ENCODE measurements at regions not wholly inside any gene's neighbourhood (a gene's known extent, or its start where the extent isn't known, plus 50 kb on each side); places are given as distances from the start of the nearest gene placed in this dataset.

DNA sequence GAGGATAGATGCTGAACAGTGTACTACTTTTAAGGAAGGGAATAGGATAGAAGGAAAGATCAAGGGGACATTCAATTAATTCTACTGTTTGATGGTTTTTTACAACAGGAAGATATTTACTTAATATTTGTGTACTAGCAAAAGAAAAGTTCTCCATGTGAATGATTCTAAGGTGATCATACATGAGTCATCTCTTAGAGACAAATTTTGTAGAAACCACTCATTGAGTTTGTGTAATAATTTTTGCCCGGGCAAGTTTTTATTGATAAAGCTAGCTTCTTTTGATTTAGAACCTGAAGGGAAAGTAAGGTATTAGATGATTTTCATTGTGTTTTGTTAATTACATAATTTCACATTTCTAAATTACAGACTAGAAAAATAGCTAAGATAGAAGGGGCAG, 172.8 kb upstream of the PSMD7 start:
- no peak for DNase-seq
- ChIA-PET CTCF (no interaction called here), POLR2A (ENCODE audit: unreplicated experiment) (no interaction called here)
- Histone ChIP-seq H3K4me1 (ENCODE audit: insufficient read depth, low read length) (no peaks in the 10 kb centered on the region), H4K20me1 (ENCODE audit: low read length) (no peaks in the 10 kb centered on the region), H3K79me2 (ENCODE audit: low read length) (no peaks in the 10 kb centered on the region), H3K9me2 (replicated peaks; ENCODE audit: low read length) (no peaks in the 10 kb centered on the region), H2AFZ (ENCODE audit: low read length) (no peak overlapping the region), H3K9me3 (ENCODE audit: low read length) (no peaks in the 10 kb centered on the region), H3K4me3 (ENCODE audit: low read length) (no peak overlapping the region), H3K4me2 (ENCODE audit: low read length) (no peak overlapping the region), H3K27me3 (ENCODE audit: low read length) (no peaks in the 10 kb centered on the region), H3F3A (ENCODE audit: low read length, unreplicated experiment) (no peaks in the 10 kb centered on the region), H3K36me3 (ENCODE audit: low read depth, low read length) (no peaks in the 10 kb centered on the region), H3K27ac (ENCODE audit: low read length) (no peak overlapping the region), H3K9ac (ENCODE audit: low read length) (no peak overlapping the region)
- no TSS peak for BruUV-seq (replicated peaks)
- intact Hi-C loops (cut with micrococcal nuclease), result no loop called here
- ATAC-seq, result no peak
- TF ChIP-seq, protein P1, sequence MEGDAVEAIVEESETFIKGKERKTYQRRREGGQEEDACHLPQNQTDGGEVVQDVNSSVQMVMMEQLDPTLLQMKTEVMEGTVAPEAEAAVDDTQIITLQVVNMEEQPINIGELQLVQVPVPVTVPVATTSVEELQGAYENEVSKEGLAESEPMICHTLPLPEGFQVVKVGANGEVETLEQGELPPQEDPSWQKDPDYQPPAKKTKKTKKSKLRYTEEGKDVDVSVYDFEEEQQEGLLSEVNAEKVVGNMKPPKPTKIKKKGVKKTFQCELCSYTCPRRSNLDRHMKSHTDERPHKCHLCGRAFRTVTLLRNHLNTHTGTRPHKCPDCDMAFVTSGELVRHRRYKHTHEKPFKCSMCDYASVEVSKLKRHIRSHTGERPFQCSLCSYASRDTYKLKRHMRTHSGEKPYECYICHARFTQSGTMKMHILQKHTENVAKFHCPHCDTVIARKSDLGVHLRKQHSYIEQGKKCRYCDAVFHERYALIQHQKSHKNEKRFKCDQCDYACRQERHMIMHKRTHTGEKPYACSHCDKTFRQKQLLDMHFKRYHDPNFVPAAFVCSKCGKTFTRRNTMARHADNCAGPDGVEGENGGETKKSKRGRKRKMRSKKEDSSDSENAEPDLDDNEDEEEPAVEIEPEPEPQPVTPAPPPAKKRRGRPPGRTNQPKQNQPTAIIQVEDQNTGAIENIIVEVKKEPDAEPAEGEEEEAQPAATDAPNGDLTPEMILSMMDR (conservative IDR thresholded peaks at IDR 0.05; ENCODE audit: low read depth, low read length), result no peak
- TF ChIP-seq EZH2 (IDR thresholded peaks at IDR 0.05; ENCODE audit: low read length, unreplicated experiment) (no peak), EZH2phosphoT487 (IDR thresholded peaks at IDR 0.05; ENCODE audit: borderline replicate concordance, low read length) (no peak)

DNA sequence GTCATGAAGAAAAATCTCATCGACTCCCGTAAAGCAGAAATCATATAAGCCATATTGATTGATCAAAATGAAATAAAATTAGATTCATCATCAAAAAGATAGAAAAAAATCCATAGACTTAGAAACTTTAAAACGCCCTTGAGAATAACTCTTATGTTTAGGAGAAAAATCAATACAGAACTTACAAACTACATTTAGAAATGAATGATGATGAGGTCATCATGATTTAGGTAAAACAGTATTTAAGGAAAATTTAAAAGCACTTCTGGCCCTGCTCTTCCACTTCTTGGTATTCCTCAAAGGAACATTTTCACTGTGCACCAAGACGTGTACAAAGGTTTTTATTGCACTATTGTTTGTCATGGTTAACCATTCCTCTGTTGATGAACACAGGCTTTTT, 173.4 kb upstream of the PSMD7 start:
- no peaks in the 10 kb centered on the region for H3K4me1 ChIP-seq (ENCODE audit: insufficient read depth, low read length)
- H3K4me3 ChIP-seq (ENCODE audit: low read length), result no peak overlapping the region
- CTCF ChIA-PET, result no interaction called here
- BruUV-seq (replicated peaks), result no TSS peak
- no peaks in the 10 kb centered on the region for H3F3A ChIP-seq (ENCODE audit: low read length, unreplicated experiment)
- no peaks in the 10 kb centered on the region for H3K9me3 ChIP-seq (ENCODE audit: low read length)
- POLR2A ChIA-PET (ENCODE audit: unreplicated experiment), result no interaction called here
- H3K79me2 ChIP-seq (ENCODE audit: low read length), result no peaks in the 10 kb centered on the region
- TF ChIP-seq EZH2 (IDR thresholded peaks at IDR 0.05; ENCODE audit: low read length, unreplicated experiment) (no peak), EZH2phosphoT487 (IDR thresholded peaks at IDR 0.05; ENCODE audit: borderline replicate concordance, low read length) (no peak)
- TF ChIP-seq, protein P1 (conservative IDR thresholded peaks at IDR 0.05; ENCODE audit: low read depth, low read length), result no peak
- H3K27me3 ChIP-seq (ENCODE audit: low read length), result no peaks in the 10 kb centered on the region
- no peak overlapping the region for H3K27ac ChIP-seq (ENCODE audit: low read length)
- intact Hi-C loops (cut with micrococcal nuclease), result no loop called here
- DNase-seq, result no peak
- H3K9ac ChIP-seq (ENCODE audit: low read length), result no peak overlapping the region
- H3K4me2 ChIP-seq (ENCODE audit: low read length), result no peak overlapping the region
- H2AFZ ChIP-seq (ENCODE audit: low read length), result no peak overlapping the region
- no peaks in the 10 kb centered on the region for H4K20me1 ChIP-seq (ENCODE audit: low read length)
- no peaks in the 10 kb centered on the region for H3K9me2 ChIP-seq (replicated peaks; ENCODE audit: low read length)
- ATAC-seq, result no peak
- no peaks in the 10 kb centered on the region for H3K36me3 ChIP-seq (ENCODE audit: low read depth, low read length)

DNA sequence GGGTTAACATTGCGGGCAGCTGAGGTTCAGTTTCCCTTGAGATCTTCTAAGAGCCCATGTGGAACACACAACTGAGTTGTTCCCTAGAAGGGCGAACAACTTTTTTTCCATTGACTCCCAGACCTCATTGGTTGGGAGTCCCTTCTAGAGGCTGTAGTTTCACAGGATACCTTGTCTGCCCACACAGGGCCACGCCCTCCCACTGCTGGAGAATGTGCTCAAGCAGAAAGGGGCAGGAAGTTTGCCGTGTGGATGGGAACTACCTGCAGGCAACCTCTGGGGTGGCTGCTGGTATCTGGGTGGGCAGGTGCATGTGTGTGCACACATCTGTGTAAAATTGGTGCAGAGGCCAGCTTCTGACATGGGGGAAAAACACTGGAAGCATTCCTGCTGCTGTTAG, 178.8 kb upstream of the PSMD7 start:
- TF ChIP-seq EZH2 (IDR thresholded peaks at IDR 0.05; ENCODE audit: low read length, unreplicated experiment), result no peak
- no peak for TF ChIP-seq EZH2phosphoT487 (IDR thresholded peaks at IDR 0.05; ENCODE audit: borderline replicate concordance, low read length)
- TF ChIP-seq, protein P1 (conservative IDR thresholded peaks at IDR 0.05; ENCODE audit: low read depth, low read length), result no peak
- POLR2A ChIA-PET (ENCODE audit: unreplicated experiment), result no interaction called here
- Histone ChIP-seq H3K4me3 (ENCODE audit: low read length) (no peak overlapping the region), H3K4me1 (ENCODE audit: insufficient read depth, low read length) (no peaks in the 10 kb centered on the region), H3K27ac (ENCODE audit: low read length) (no peak overlapping the region), H3K9me3 (ENCODE audit: low read length) (no peaks in the 10 kb centered on the region), H2AFZ (ENCODE audit: low read length) (no peak overlapping the region), H3F3A (ENCODE audit: low read length, unreplicated experiment) (no peaks in the 10 kb centered on the region), H3K79me2 (ENCODE audit: low read length) (no peaks in the 10 kb centered on the region), H3K27me3 (ENCODE audit: low read length) (no peaks in the 10 kb centered on the region), H3K9me2 (replicated peaks; ENCODE audit: low read length) (no peaks in the 10 kb centered on the region), H3K36me3 (ENCODE audit: low read depth, low read length) (no peaks in the 10 kb centered on the region), H3K9ac (ENCODE audit: low read length) (no peak overlapping the region), H3K4me2 (ENCODE audit: low read length) (no peak overlapping the region), H4K20me1 (ENCODE audit: low read length) (no peaks in the 10 kb centered on the region)
- CTCF ChIA-PET, result no interaction called here
- ATAC-seq (no peak), DNase-seq (no peak)
- no TSS peak for BruUV-seq (replicated peaks)
- intact Hi-C loops (cut with micrococcal nuclease), result no loop called here

All from PC-3 (cell line).